ENCODE measurements at regions not wholly inside any gene's neighbourhood (a gene's known extent, or its start where the extent isn't known, plus 50 kb on each side); places are given as distances from the start of the nearest gene placed in this dataset.
"Not testable (repeated sequence)": the region's sequence is repeated elsewhere in the genome, so short reads cannot be mapped to it uniquely, and the experiment has no call there.

DNA sequence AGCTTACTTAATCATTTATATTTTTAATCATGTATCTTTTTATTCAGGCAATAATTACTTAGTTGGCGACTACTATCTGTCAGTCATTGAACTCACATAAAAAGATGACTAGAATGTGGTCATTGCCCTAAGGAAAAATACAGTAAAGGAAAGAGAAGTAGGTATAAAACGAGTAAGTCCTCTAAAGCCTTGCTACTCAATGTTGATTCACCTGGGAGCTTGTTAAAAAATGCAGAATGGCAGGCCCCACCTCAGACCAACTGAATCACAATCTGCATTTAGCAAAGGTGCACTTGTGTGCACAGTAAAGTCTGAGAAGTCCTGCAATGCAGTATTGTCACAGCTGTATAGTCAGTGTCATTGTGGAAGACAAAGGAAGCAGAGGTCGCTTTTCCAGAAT is 592.4 kb downstream of the CSNK1G3 start:
- TF ChIP-seq, protein P1, sequence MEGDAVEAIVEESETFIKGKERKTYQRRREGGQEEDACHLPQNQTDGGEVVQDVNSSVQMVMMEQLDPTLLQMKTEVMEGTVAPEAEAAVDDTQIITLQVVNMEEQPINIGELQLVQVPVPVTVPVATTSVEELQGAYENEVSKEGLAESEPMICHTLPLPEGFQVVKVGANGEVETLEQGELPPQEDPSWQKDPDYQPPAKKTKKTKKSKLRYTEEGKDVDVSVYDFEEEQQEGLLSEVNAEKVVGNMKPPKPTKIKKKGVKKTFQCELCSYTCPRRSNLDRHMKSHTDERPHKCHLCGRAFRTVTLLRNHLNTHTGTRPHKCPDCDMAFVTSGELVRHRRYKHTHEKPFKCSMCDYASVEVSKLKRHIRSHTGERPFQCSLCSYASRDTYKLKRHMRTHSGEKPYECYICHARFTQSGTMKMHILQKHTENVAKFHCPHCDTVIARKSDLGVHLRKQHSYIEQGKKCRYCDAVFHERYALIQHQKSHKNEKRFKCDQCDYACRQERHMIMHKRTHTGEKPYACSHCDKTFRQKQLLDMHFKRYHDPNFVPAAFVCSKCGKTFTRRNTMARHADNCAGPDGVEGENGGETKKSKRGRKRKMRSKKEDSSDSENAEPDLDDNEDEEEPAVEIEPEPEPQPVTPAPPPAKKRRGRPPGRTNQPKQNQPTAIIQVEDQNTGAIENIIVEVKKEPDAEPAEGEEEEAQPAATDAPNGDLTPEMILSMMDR (conservative IDR thresholded peaks at IDR 0.05): no peak
- no peak for TF ChIP-seq ZFX (IDR thresholded peaks at IDR 0.05)
- no peak overlapping the region for H3K27ac ChIP-seq

DNA sequence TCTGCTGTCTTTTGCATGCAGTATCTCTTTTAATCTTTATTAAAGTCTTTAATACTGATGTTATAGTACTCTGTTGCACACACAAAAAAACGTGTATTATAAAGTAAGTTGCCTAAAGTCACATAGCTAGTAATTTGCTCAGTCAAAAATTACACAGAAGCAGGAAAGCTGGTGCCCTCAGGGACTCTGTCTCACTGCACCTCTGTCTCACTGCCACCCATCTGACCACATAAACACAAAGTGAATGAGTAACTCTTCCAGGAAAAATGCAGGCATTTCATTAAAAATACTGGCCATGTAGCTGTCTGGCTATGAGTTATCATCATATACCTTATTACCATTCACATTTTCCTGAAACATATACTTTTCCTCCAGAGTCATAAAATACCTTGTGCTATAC is 591.7 kb downstream of the CSNK1G3 start:
- TF ChIP-seq ZFX (IDR thresholded peaks at IDR 0.05): no peak
- TF ChIP-seq, protein P1 (conservative IDR thresholded peaks at IDR 0.05): no peak
- H3K27ac ChIP-seq: no peak overlapping the region

DNA sequence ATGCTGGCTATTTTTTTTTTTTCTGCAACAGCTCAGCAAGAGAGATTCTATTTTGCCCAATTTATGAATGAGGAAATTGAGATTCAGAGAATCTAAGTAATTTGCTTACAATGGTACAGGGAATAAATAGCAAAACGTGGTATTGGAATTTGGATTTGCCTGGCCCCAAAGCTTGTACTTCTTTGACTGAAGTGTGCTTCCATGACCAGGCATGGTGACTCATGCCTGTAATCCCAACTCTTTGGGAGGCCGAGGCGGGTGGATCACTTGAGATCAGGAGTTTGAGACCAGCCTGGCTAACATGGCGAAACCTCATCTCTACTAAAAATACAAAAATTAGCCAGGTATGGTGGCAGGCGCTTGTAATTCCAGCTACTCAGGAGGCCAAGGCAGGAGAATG is 591.1 kb downstream of the CSNK1G3 start:
- H3K27ac ChIP-seq: not testable (repeated sequence)

DNA sequence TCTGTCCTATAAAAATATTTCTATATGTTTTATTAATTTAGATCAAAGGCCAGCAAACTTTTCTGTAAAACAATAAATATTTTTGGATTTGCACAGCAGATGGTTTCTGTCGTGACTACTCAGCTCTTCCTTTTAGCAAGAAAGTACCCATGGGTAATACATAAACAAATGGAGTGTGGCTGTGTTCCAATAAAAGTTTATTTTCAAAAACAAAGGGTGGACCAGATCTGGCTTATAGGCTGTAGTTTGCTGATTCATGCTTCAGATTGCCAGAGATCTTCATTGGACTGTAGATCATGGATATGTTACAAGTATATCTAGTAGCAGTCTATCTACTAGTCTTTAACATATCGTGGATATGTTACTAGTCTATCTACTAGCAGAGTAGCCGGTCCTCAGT is 590.5 kb downstream of the CSNK1G3 start:
- TF ChIP-seq ZFX (IDR thresholded peaks at IDR 0.05): no peak
- TF ChIP-seq, protein P1 (conservative IDR thresholded peaks at IDR 0.05): no peak
- H3K27ac ChIP-seq: no peak overlapping the region

DNA sequence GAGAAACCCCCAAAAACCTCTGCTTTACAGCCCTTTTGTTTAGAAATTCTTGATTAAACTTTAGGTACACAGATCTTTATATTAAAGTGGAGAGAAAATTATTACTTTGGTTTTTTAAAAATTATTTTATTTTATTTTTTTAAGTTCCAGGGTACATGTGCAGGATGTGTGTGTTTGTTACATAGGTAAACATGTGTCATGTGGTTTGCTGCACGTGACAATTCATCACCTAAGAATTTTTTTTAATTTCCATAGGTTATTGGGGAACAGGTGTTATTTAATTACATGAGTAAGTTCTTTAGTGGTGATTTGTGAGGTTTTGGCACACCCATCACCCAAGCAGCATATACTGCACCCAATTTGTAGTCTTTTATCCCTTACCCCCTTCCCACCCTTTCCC is 581.7 kb downstream of the CSNK1G3 start:
- no peak overlapping the region for H3K27ac ChIP-seq

DNA sequence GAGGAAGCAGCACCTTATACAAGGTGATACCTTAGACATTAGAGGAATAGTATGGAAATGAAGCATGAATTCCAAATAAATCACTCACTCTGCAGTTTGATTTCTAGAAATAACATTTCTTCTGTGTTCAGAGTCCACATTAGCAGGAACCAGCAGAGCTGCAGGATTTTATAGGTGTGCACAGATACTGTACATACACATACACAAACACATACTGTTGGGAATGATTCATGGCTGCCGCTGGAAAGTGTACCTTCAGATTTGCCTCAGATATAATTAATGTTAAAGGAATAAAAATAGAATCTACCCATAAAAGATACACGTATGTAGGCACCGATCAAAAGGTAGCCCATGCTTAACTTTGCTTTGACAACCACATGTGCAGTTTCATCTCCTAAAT is 578.1 kb downstream of the CSNK1G3 start:
- TF ChIP-seq, protein P1 (conservative IDR thresholded peaks at IDR 0.05): no peak
- H3K27ac ChIP-seq: no peak overlapping the region

More for the DNA sequence above, 581.7 kb downstream of the CSNK1G3 start:
- TF ChIP-seq ZFX (IDR thresholded peaks at IDR 0.05): no peak
- TF ChIP-seq, protein P1 (conservative IDR thresholded peaks at IDR 0.05): no peak

DNA sequence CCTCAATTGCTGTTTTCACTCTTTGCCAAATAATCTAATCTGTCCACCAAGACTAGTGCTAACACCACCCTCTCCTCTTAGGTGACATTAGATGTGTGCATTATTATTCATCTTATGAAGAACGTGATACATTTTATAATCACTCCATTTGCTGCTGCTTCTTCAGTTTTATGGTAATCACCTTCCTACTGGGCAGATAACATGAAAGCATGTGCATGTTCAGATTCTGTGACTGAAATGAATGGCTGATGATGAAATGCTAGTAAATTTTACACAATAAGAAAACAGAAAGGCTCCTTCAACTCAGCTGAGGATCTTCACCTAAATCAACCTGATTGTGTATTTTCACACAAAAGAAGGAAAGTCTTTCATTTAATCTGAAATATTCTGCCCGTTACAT is 577.6 kb downstream of the CSNK1G3 start:
- no peak overlapping the region for H3K27ac ChIP-seq
- no peak for TF ChIP-seq ZFX (IDR thresholded peaks at IDR 0.05)
- TF ChIP-seq, protein P1 (conservative IDR thresholded peaks at IDR 0.05): no peak

DNA sequence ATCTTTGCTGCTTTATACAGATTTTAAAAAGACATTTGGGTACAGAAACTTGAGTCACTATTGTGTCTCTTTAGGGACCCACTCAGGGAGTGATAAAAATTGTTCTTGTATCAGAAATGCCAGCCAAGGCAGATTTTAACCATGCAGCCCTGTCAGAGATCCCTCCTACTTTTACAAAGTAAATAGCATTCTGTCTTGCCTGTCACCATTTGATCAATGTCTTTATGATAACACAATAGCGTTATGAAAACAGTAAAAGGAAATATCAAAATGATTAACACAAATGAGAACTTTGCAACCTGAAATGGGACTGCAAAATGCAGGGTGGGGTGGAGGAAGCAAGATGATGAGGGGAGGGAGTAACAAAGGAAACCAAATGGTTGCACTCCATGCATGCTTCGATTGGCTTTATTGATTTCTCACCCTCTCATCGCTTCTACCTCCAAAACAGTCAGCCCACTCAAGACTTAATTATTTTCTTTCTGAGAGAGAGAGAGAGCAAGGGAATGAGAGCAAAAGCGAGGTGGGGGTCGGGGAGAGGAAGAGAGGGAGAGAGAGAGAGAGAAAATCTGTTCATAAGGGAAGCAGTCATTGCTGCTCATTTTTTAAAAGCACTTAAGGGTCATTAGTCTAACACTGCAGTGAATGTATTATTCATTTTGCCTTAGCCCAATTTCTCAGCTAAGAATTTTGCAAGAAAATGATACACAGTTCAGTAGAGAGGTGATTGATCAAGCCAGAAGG is 576.5 kb downstream of the CSNK1G3 start:
- TF ChIP-seq, protein P1 (conservative IDR thresholded peaks at IDR 0.05): no peak
- no peak for TF ChIP-seq ZFX (IDR thresholded peaks at IDR 0.05)

More for the DNA sequence above, 576.5 kb downstream of the CSNK1G3 start:
- no peak overlapping the region for H3K27ac ChIP-seq
